ENCODE measurements at regions not wholly inside any gene's neighbourhood (a gene's known extent, or its start where the extent isn't known, plus 50 kb on each side); places are given as distances from the start of the nearest gene placed in this dataset.
"Not testable (repeated sequence)": the region's sequence is repeated elsewhere in the genome, so short reads cannot be mapped to it uniquely, and the experiment has no call there.

GRCh38 chr14:106768230-106768629 lies 1241.8 kb downstream of the TMEM121 start:
- TF ChIP-seq GATA3 (IDR thresholded peaks at IDR 0.05; ENCODE audit: borderline replicate concordance); CTCF (IDR thresholded peaks at IDR 0.05); RAD21 (conservative IDR thresholded peaks at IDR 0.05 in 1 of 2, IDR thresholded peaks at IDR 0.05 in 1 of 2); HOXB5 (CRISPR knock-in tag; IDR thresholded peaks at IDR 0.05); RCOR1 (IDR thresholded peaks at IDR 0.05; ENCODE audit: low read depth, low read length): not testable (repeated sequence)
